WTC11 (cell line): ENCODE measurements at regions not wholly inside any gene's neighbourhood (a gene's known extent, or its start where the extent isn't known, plus 50 kb on each side); places are given as distances from the start of the nearest gene placed in this dataset.

Source experiments
- ATF6 ChIP-seq: sonication (generic); formaldehyde crosslinking; IDR thresholded peaks from 2 replicates; pipeline ENCODE4 v1.8.1; 2023; ENCODE audit warnings: mild to moderate bottlenecking, missing genetic modification reagents
- TCF7 ChIP-seq: sonication (generic); formaldehyde crosslinking; IDR thresholded peaks from 2 replicates; pipeline ENCODE4 v1.8.0; 2022; ENCODE audit warnings: mild to moderate bottlenecking, low read depth, missing genetic modification reagents, moderate library complexity
- ZNF317 ChIP-seq: sonication (generic); formaldehyde crosslinking; IDR thresholded peaks from 2 replicates; pipeline ENCODE4 v1.8.1; 2023; ENCODE audit warnings: low read depth, mild to moderate bottlenecking, moderate library complexity, missing genetic modification reagents, borderline replicate concordance
- TF ChIP-seq, protein P1 (sequence below): fragments of 200-600 bp; IDR thresholded peaks from 2 replicates; pipeline ENCODE4 v1.8.0; 2022; ENCODE audit warnings: antibody characterized with exemption
- TF ChIP-seq, protein P2 (sequence below): sonication (generic); formaldehyde crosslinking; IDR thresholded peaks from 2 replicates; pipeline ENCODE4 v1.8.1; 2023; ENCODE audit warnings: mild to moderate bottlenecking, missing genetic modification reagents, moderate library complexity
- TF ChIP-seq, protein P3 (sequence below): sonication (generic); formaldehyde crosslinking; IDR thresholded peaks from 2 replicates; pipeline ENCODE4 v1.8.1; 2022; ENCODE audit warnings: mild to moderate bottlenecking, missing genetic modification reagents, moderate library complexity, borderline replicate concordance

GRCh38 chr18:30103881-30104280 is 938.7 kb downstream of the DSC3 start:
- TF ChIP-seq, protein P1, sequence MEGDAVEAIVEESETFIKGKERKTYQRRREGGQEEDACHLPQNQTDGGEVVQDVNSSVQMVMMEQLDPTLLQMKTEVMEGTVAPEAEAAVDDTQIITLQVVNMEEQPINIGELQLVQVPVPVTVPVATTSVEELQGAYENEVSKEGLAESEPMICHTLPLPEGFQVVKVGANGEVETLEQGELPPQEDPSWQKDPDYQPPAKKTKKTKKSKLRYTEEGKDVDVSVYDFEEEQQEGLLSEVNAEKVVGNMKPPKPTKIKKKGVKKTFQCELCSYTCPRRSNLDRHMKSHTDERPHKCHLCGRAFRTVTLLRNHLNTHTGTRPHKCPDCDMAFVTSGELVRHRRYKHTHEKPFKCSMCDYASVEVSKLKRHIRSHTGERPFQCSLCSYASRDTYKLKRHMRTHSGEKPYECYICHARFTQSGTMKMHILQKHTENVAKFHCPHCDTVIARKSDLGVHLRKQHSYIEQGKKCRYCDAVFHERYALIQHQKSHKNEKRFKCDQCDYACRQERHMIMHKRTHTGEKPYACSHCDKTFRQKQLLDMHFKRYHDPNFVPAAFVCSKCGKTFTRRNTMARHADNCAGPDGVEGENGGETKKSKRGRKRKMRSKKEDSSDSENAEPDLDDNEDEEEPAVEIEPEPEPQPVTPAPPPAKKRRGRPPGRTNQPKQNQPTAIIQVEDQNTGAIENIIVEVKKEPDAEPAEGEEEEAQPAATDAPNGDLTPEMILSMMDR, result no peak
- no peak for TF ChIP-seq TCF7 (CRISPR knock-in tag)
- TF ChIP-seq, protein P2, sequence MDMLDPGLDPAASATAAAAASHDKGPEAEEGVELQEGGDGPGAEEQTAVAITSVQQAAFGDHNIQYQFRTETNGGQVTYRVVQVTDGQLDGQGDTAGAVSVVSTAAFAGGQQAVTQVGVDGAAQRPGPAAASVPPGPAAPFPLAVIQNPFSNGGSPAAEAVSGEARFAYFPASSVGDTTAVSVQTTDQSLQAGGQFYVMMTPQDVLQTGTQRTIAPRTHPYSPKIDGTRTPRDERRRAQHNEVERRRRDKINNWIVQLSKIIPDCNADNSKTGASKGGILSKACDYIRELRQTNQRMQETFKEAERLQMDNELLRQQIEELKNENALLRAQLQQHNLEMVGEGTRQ (CRISPR knock-in tag), result no peak
- TF ChIP-seq ZNF317 (CRISPR knock-in tag), result no peak
- no peak for TF ChIP-seq ATF6 (CRISPR knock-in tag)
- TF ChIP-seq, protein P3, sequence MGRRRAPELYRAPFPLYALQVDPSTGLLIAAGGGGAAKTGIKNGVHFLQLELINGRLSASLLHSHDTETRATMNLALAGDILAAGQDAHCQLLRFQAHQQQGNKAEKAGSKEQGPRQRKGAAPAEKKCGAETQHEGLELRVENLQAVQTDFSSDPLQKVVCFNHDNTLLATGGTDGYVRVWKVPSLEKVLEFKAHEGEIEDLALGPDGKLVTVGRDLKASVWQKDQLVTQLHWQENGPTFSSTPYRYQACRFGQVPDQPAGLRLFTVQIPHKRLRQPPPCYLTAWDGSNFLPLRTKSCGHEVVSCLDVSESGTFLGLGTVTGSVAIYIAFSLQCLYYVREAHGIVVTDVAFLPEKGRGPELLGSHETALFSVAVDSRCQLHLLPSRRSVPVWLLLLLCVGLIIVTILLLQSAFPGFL (CRISPR knock-in tag), result no peak
